Panc1 (cell line): ENCODE measurements at regions not wholly inside any gene's neighbourhood (a gene's known extent, or its start where the extent isn't known, plus 50 kb on each side); places are given as distances from the start of the nearest gene placed in this dataset.

ENCODE experiments used
- ATAC-seq: fragments of 200-7000 bp; cut with Tn5 transposase; 2 replicates; pipeline ENCODE4 v1.9.1; 2020; ENCODE audit warnings: mild to moderate bottlenecking, moderate library complexity
- BruUV-seq: library from RNA; stranded (reverse); fragments of 400-500 nt; replicated peaks from 2 replicates; lab custom pipeline; 2021; lab: Mats Ljungman, UMichigan
- CTCF ChIA-PET: fragments of 300-600 bp; sonication (Branson Sonifier 250); formaldehyde crosslinking; loops from one replicate; lab custom pipeline; 2022; ENCODE audit warnings: antibody characterized with exemption; lab: Charles Lee
- POLR2A ChIA-PET: fragments of 300-600 bp; sonication (Branson Sonifier 250); formaldehyde crosslinking; loops from one replicate; lab custom pipeline; 2022; ENCODE audit warnings: antibody characterized with exemption; lab: Charles Lee
- DNase-seq: peaks from one replicate; pipeline ENCODE4 v3.0.0-alpha.2; 2010; ENCODE audit warnings: low read depth, low spot score
- H3K27ac ChIP-seq: 2 replicates; pipeline ENCODE4 v1.5.1; 2011; ENCODE audit warnings: mild to moderate bottlenecking, low read length, inconsistent platforms
- H3K27me3 ChIP-seq: fragments of 200-500 bp; sonication (Bioruptor generic); 2 replicates; pipeline ENCODE4 v1.6.0; 2014; ENCODE audit warnings: low read length, inconsistent platforms; ENCODE audit not compliant: control insufficient read depth, insufficient read depth
- H3K36me3 ChIP-seq: fragments of 200-500 bp; sonication (Bioruptor generic); 2 replicates; pipeline ENCODE4 v1.5.1; 2014; ENCODE audit warnings: inconsistent platforms, mild to moderate bottlenecking, low read length, moderate library complexity; ENCODE audit not compliant: control insufficient read depth, insufficient read depth
- H3K4me1 ChIP-seq: 2 replicates; pipeline ENCODE4 v1.5.1; 2011; ENCODE audit warnings: inconsistent platforms, mild to moderate bottlenecking, low read length, moderate library complexity; ENCODE audit not compliant: control insufficient read depth, insufficient read depth
- H3K4me3 ChIP-seq, 2 experiments: 2 replicates each; pipeline ENCODE4 v1.5.1; 2011 to 2012; ENCODE audit warnings: low read depth in 2 of 2, low read length in 2 of 2, mild to moderate bottlenecking in 2 of 2, inconsistent platforms in 1 of 2, moderate library complexity in 1 of 2
- H3K9me3 ChIP-seq: fragments of 200-500 bp; sonication (Bioruptor generic); 2 replicates; pipeline ENCODE4 v1.5.1; 2014; ENCODE audit warnings: low read depth, mild to moderate bottlenecking, inconsistent platforms, low read length, moderate library complexity; ENCODE audit not compliant: control insufficient read depth, insufficient read depth
- POLR2AphosphoS5 ChIP-seq: IDR thresholded peaks from 2 replicates; pipeline ENCODE4 v1.6.1; 2012; ENCODE audit warnings: mild to moderate bottlenecking, low read depth, low read length, moderate library complexity
- SIN3A ChIP-seq: IDR thresholded peaks from 2 replicates; pipeline ENCODE4 v1.6.1; 2012; ENCODE audit warnings: low read depth, mild to moderate bottlenecking, low read length, moderate library complexity, borderline replicate concordance; ENCODE audit not compliant: insufficient read depth
- TCF7L2 ChIP-seq: IDR thresholded peaks from 2 replicates; pipeline ENCODE4 v1.6.1; 2011; ENCODE audit warnings: mild to moderate bottlenecking, low read depth, low read length, inconsistent platforms
- in situ Hi-C: cut with HindIII; loops from 2 replicates; pipeline ENCODE4 v1.10.0; 2016; ENCODE audit warnings: low sequenced_read_pairs, low pct_unique_long_range_greater_than_20kb
- intact Hi-C: fragments of 100-400 bp; cut with micrococcal nuclease; formaldehyde crosslinking; loops from one replicate; pipeline ENCODE4 v1.10.0; 2022; ENCODE audit not compliant: unreplicated experiment
- TF ChIP-seq, protein P1 (sequence below), 2 experiments: IDR thresholded peaks; 2 replicates each; pipeline ENCODE4 v1.6.1; 2011 to 2012; ENCODE audit warnings: low read depth in 2 of 2, control low read depth in 1 of 2, low read length in 1 of 2, mild to moderate bottlenecking in 1 of 2, moderate library complexity in 1 of 2; ENCODE audit not compliant: insufficient read depth in 1 of 2
- TF ChIP-seq, protein P2 (sequence below): fragments of 450-650 bp; IDR thresholded peaks from 2 replicates; pipeline ENCODE4 v1.5.1; 2017; ENCODE audit warnings: mild to moderate bottlenecking

DNA sequence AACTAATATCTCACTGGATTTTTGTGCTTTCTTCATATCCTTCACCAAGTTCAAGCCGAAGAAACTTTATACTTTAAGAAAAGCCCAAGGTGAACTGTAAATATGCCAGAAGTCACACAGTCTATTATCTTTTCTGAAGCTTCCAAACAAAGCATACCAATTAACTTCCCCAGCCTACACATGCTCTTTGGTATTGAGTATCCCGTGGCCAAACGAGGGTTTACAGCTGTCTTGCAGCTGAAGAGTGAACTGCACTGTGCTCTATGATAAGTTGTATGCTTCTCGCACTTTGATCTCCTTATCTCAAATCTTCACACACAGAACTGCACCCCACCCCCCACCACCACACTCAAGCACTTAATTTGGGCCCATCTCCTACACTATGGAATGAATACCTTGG is 215.6 kb upstream of the VEPH1 start:
- DNase-seq: no peak
- ChIA-PET CTCF (no interaction called here), POLR2A (no interaction called here)
- no peak for ATAC-seq
- Histone ChIP-seq H3K36me3 (no peaks in the 10 kb centered on the region), H3K4me3 (no peak overlapping the region), H3K27ac (no peak overlapping the region), H3K9me3 (no peaks in the 10 kb centered on the region), H3K27me3 (no peaks in the 10 kb centered on the region), H3K4me1 (no peaks in the 10 kb centered on the region)
- in situ Hi-C loops (no loop called here), intact Hi-C loops (no loop called here)
- BruUV-seq: no TSS peak
- no peak for TF ChIP-seq TCF7L2

DNA sequence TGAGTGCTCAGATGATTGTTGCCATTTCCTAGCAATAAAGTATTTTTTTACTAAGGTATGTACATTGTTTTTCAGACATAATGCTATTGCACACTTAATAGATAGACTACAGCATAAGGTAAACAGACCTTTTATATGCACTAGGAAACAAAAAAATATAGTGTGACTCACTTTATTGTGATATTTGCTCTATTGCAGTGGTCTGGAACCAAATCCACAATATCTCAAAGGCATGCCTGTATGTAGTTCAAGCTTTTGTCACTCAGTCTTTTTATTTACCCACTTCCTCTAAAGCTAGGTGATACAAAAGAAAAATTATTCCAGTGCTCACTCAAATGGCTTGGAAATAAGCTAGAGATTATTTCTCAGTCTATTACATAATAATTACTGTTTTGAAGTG is 209.9 kb upstream of the VEPH1 start:
- ATAC-seq (no peak), DNase-seq (no peak)
- BruUV-seq: no TSS peak
- no peak overlapping the region for H3K27ac ChIP-seq
- in situ Hi-C loops: no loop called here
- POLR2A ChIA-PET: interaction anchor here (0.6 kb wide), 1 partner anchor 397 kb away, joined by 12 read pairs; the partner anchor contains the start of gene RSRC1
- no peak overlapping the region for H3K4me3 ChIP-seq
- TF ChIP-seq TCF7L2: no peak
- TF ChIP-seq, protein P1, sequence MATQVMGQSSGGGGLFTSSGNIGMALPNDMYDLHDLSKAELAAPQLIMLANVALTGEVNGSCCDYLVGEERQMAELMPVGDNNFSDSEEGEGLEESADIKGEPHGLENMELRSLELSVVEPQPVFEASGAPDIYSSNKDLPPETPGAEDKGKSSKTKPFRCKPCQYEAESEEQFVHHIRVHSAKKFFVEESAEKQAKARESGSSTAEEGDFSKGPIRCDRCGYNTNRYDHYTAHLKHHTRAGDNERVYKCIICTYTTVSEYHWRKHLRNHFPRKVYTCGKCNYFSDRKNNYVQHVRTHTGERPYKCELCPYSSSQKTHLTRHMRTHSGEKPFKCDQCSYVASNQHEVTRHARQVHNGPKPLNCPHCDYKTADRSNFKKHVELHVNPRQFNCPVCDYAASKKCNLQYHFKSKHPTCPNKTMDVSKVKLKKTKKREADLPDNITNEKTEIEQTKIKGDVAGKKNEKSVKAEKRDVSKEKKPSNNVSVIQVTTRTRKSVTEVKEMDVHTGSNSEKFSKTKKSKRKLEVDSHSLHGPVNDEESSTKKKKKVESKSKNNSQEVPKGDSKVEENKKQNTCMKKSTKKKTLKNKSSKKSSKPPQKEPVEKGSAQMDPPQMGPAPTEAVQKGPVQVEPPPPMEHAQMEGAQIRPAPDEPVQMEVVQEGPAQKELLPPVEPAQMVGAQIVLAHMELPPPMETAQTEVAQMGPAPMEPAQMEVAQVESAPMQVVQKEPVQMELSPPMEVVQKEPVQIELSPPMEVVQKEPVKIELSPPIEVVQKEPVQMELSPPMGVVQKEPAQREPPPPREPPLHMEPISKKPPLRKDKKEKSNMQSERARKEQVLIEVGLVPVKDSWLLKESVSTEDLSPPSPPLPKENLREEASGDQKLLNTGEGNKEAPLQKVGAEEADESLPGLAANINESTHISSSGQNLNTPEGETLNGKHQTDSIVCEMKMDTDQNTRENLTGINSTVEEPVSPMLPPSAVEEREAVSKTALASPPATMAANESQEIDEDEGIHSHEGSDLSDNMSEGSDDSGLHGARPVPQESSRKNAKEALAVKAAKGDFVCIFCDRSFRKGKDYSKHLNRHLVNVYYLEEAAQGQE (IDR thresholded peaks at IDR 0.05; ENCODE audit: insufficient read depth in 1 of 2, low read depth in 2 of 2, low read length in 1 of 2): no peak
- TF ChIP-seq, protein P2, sequence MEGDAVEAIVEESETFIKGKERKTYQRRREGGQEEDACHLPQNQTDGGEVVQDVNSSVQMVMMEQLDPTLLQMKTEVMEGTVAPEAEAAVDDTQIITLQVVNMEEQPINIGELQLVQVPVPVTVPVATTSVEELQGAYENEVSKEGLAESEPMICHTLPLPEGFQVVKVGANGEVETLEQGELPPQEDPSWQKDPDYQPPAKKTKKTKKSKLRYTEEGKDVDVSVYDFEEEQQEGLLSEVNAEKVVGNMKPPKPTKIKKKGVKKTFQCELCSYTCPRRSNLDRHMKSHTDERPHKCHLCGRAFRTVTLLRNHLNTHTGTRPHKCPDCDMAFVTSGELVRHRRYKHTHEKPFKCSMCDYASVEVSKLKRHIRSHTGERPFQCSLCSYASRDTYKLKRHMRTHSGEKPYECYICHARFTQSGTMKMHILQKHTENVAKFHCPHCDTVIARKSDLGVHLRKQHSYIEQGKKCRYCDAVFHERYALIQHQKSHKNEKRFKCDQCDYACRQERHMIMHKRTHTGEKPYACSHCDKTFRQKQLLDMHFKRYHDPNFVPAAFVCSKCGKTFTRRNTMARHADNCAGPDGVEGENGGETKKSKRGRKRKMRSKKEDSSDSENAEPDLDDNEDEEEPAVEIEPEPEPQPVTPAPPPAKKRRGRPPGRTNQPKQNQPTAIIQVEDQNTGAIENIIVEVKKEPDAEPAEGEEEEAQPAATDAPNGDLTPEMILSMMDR: no peak
- no peak for TF ChIP-seq POLR2AphosphoS5
- no peak for TF ChIP-seq SIN3A
- no peaks in the 10 kb centered on the region for H3K36me3 ChIP-seq
- H3K27me3 ChIP-seq: no peaks in the 10 kb centered on the region
- H3K4me1 ChIP-seq: no peaks in the 10 kb centered on the region
- no peaks in the 10 kb centered on the region for H3K9me3 ChIP-seq
- intact Hi-C loops: no loop called here
- CTCF ChIA-PET: no interaction called here

DNA sequence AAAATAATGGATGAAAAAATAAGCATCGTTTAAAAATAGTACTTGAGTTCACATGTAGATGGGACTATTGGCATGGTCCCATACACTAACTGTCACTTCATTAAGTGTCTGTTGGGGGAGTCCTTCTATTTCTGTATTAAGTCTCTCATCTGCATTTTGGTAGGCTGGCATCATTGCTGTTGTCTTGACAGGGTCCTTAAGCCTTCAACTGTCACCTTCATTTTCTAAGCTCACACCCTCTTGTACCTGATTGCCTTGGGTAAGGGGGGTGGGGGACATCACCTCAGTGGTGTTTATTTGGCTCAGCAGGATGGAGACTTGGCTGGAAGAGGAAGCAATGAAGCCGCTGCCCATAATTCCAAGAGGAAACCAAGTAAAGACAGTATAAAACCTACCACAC is 202.0 kb upstream of the VEPH1 start:
- H3K9me3 ChIP-seq: no peaks in the 10 kb centered on the region
- ChIA-PET POLR2A (no interaction called here), CTCF (no interaction called here)

More for the DNA sequence above, 202.0 kb upstream of the VEPH1 start:
- TF ChIP-seq POLR2AphosphoS5 (no peak), TCF7L2 (no peak)
- TF ChIP-seq, protein P1 (IDR thresholded peaks at IDR 0.05; ENCODE audit: insufficient read depth in 1 of 2, low read depth in 2 of 2, low read length in 1 of 2): no peak
- TF ChIP-seq, protein P2: no peak
- Histone ChIP-seq H3K4me1 (no peaks in the 10 kb centered on the region), H3K27me3 (no peaks in the 10 kb centered on the region), H3K4me3 (no peak overlapping the region), H3K27ac (no peak overlapping the region), H3K36me3 (no peaks in the 10 kb centered on the region)
- intact Hi-C loops (no loop called here), in situ Hi-C loops (no loop called here)
- ATAC-seq: no peak
- DNase-seq: no peak
- BruUV-seq: no TSS peak
